Psoas muscle (tissue), 7 donors: ENCODE measurements at regions not wholly inside any gene's neighbourhood (a gene's known extent, or its start where the extent isn't known, plus 50 kb on each side); places are given as distances from the start of the nearest gene placed in this dataset.

Source experiments
- ATAC-seq, 4 donors: fragments of 200-7000 bp; cut with Tn5 transposase; one replicate each; pipeline ENCODE4 v1.9.1; 2020; ENCODE audit warnings: moderate library complexity in 3 of 4, mild to moderate bottlenecking in 2 of 4
- DNase-seq, 2 donors: peaks; one replicate each; pipeline ENCODE4 v3.0.0-alpha.2; 2020
- H3K27ac ChIP-seq: fragments of 200-600 bp; one replicate; pipeline ENCODE4 v1.8.0; 2022
- H3K27me3 ChIP-seq, 3 donors: fragments of 200-600 bp in 1 of 3; one replicate each; pipeline versions ENCODE4 v1.6.1 to v1.8.0; 2013 to 2022; ENCODE audit warnings: low read length in 2 of 3, mild to moderate bottlenecking in 2 of 3, moderate library complexity in 1 of 3; ENCODE audit not compliant: insufficient read depth in 3 of 3
- H3K36me3 ChIP-seq, 2 donors: fragments of 200-600 bp in 1 of 2; one replicate each; pipeline versions ENCODE4 v1.6.1 to v1.8.0; 2013 to 2022; ENCODE audit warnings: low read depth in 1 of 2, mild to moderate bottlenecking in 1 of 2, moderate library complexity in 1 of 2; ENCODE audit not compliant: insufficient read depth in 1 of 2
- H3K4me1 ChIP-seq: fragments of 200-600 bp; one replicate; pipeline ENCODE4 v1.8.0; 2022
- H3K4me3 ChIP-seq: fragments of 200-600 bp; one replicate; pipeline ENCODE4 v1.8.0; 2022; ENCODE audit warnings: mild to moderate bottlenecking
- H3K9me3 ChIP-seq: fragments of 200-600 bp; one replicate; pipeline ENCODE4 v1.8.0; 2022
- CTCF ChIP-seq: fragments of 200-600 bp; IDR thresholded peaks from one replicate; pipeline ENCODE4 v1.8.0; 2022; ENCODE audit warnings: antibody characterized with exemption
- WGBS, 3 donors: extraction: QIAGEN DNeasy Blood & Tissue Kit; methylation state at CpG; one replicate each; pipeline versions ENCODE4 v1.1.6 to v1.1.7; 2013; 5-methylcytosine and 5-hydroxymethylcytosine counted together
- intact Hi-C, 2 donors: fragments of 100-400 bp; cut with DNase I; formaldehyde crosslinking; loops; one replicate each; pipeline versions ENCODE4 v1.11.0 to v1.14.2; 2022
- donor health status: healthy with polysubstance abuse.
- donor health status: DM: no; HTN: no; CAD: no; lungs with moderate emphysema.
- donor health status: Bipolar disorder and iron deficiency.
- donor health status: healthy.
- donor health status: DM: yes; HTN: yes; CAD: no.
- donor health status: DM: no; HTN: no; CAD: no.
- donor health status: DM: yes; HTN: yes; CAD: no.

GRCh38 chr10:6700066-6700465 is 120.0 kb upstream of the PRKCQ start:
- WGBS, 3 donors: 75 to 81% (median 78%) methylated on average over 4 of the region's 4 CpGs
- TF ChIP-seq CTCF: no peak
- ATAC-seq: no peak
- H3K36me3 ChIP-seq: no peaks in the 10 kb centered on the region
- H3K4me1 ChIP-seq: no peaks in the 10 kb centered on the region
- no peak overlapping the region for H3K27ac ChIP-seq
- H3K9me3 ChIP-seq: no peaks in the 10 kb centered on the region
- intact Hi-C loops: no loop called here
- DNase-seq: no peak
- H3K4me3 ChIP-seq: no peak overlapping the region
- no peaks in the 10 kb centered on the region for H3K27me3 ChIP-seq

- no peaks in the 10 kb centered on the region for H3K9me3 ChIP-seq
- H3K4me1 ChIP-seq: no peaks in the 10 kb centered on the region
- no peak for DNase-seq
- 73 to 78% (median 75%) methylated on average over 4 of the region's 4 CpGs for WGBS, 3 donors
- intact Hi-C loops: no loop called here
- no peak for ATAC-seq
- no peaks in the 10 kb centered on the region for H3K36me3 ChIP-seq
- H3K27me3 ChIP-seq: peaks cover 0 to 2% (median 0%) of the 10 kb centered on the region in 3 donors
- no peak for TF ChIP-seq CTCF
- no peak overlapping the region for H3K27ac ChIP-seq
- H3K4me3 ChIP-seq: no peak overlapping the region
Measured at GRCh38 chr10:6699336-6699735, 119.3 kb upstream of the PRKCQ start.

- Histone ChIP-seq H3K4me3 (no peak overlapping the region), H3K27me3 (peaks cover 0 to 2% (median 0%) of the 10 kb centered on the region in 3 donors), H3K36me3 (no peaks in the 10 kb centered on the region), H3K4me1 (no peaks in the 10 kb centered on the region), H3K27ac (no peak overlapping the region), H3K9me3 (no peaks in the 10 kb centered on the region)
- ATAC-seq (no peak), DNase-seq (no peak)
- WGBS, 3 donors: 81 to 88% (median 81%) methylated on average over 1 of the region's 1 CpG
- TF ChIP-seq CTCF: no peak
- intact Hi-C loops: no loop called here
Measured at GRCh38 chr10:6695519-6695918, 115.4 kb upstream of the PRKCQ start.

GRCh38 chr10:6694447-6695140 is 114.5 kb upstream of the PRKCQ start:
- Histone ChIP-seq H3K4me3 (no peak overlapping the region), H3K27ac (no peak overlapping the region), H3K27me3 (peaks cover 0 to 2% (median 0%) of the 10 kb centered on the region in 3 donors), H3K36me3 (no peaks in the 10 kb centered on the region), H3K9me3 (no peaks in the 10 kb centered on the region), H3K4me1 (no peaks in the 10 kb centered on the region)
- TF ChIP-seq CTCF: no peak
- DNase-seq (no peak), ATAC-seq (no peak)
- 60 to 66% (median 63%) methylated on average over 8 of the region's 8 CpGs for WGBS, 3 donors
- intact Hi-C loops: no loop called here

- Histone ChIP-seq H3K27me3 (peaks cover 0 to 2% (median 0%) of the 10 kb centered on the region in 3 donors), H3K4me1 (no peaks in the 10 kb centered on the region), H3K27ac (no peak overlapping the region), H3K36me3 (no peaks in the 10 kb centered on the region), H3K9me3 (no peaks in the 10 kb centered on the region), H3K4me3 (no peak overlapping the region)
- TF ChIP-seq CTCF: no peak
- DNase-seq: no peak
- WGBS, 3 donors: 77 to 95% (median 84%) methylated on average over 7 of the region's 7 CpGs
- intact Hi-C loops: no loop called here
- ATAC-seq: no peak
Measured at GRCh38 chr10:6692856-6693255, 112.8 kb upstream of the PRKCQ start.
